GM12878 (cell line): ENCODE measurements at regions not wholly inside any gene's neighbourhood (a gene's known extent, or its start where the extent isn't known, plus 50 kb on each side); places are given as distances from the start of the nearest gene placed in this dataset.
"Not testable (repeated sequence)": the region's sequence is repeated elsewhere in the genome, so short reads cannot be mapped to it uniquely, and the experiment has no call there.

ENCODE experiments used
- CTCF ChIP-seq, 3 experiments: IDR thresholded peaks in 2 of 3; conservative IDR thresholded peaks in 1 of 3; 2 replicates each; pipeline ENCODE4 v1.5.1; 2011; ENCODE audit warnings: low read depth in 3 of 3, low read length in 3 of 3, mild to moderate bottlenecking in 3 of 3, control low read depth in 2 of 3, moderate library complexity in 2 of 3, inconsistent platforms in 1 of 3, mixed read lengths in 1 of 3; ENCODE audit not compliant: control insufficient read depth in 2 of 3, insufficient read depth in 1 of 3; ENCODE audit errors: extremely low read depth in 1 of 3
- EED ChIP-seq: sonication (generic); IDR thresholded peaks from 2 replicates; pipeline ENCODE4 v1.6.1; 2016; ENCODE audit warnings: antibody characterized with exemption, low read depth
- ETV6 ChIP-seq, 2 experiments: fragments of 450-650 bp in 1 of 2; IDR thresholded peaks in 1 of 2; conservative IDR thresholded peaks in 1 of 2; 2 replicates each; pipeline ENCODE4 v1.6.1; 2014; ENCODE audit warnings: antibody characterized with exemption in 1 of 2, borderline replicate concordance in 1 of 2, low read depth in 1 of 2, mild to moderate bottlenecking in 1 of 2, moderate library complexity in 1 of 2
- HCFC1 ChIP-seq: fragments of 150-350 bp; IDR thresholded peaks from 2 replicates; pipeline ENCODE4 v1.6.1; 2014; ENCODE audit warnings: low read length
- JUND ChIP-seq: IDR thresholded peaks from 2 replicates; pipeline ENCODE4 v1.6.1; 2012; ENCODE audit warnings: low read depth, mild to moderate bottlenecking, low read length, improper control_type of control experiment, moderate library complexity
- POLR2A ChIP-seq: IDR thresholded peaks from 2 replicates; pipeline ENCODE4 v1.6.1; 2011; ENCODE audit warnings: low read depth, mild to moderate bottlenecking, low read length
- SIN3A ChIP-seq: IDR thresholded peaks from 2 replicates; pipeline ENCODE4 v1.6.1; 2012; ENCODE audit warnings: low read depth, low read length, improper control_type of control experiment
- SUZ12 ChIP-seq: fragments of 200-600 bp; sonication (generic); IDR thresholded peaks from one replicate; pipeline ENCODE4 v1.6.1; 2018; ENCODE audit warnings: antibody characterized with exemption, mild to moderate bottlenecking; ENCODE audit not compliant: unreplicated experiment
- YBX1 ChIP-seq: fragments of 450-650 bp; IDR thresholded peaks from 2 replicates; pipeline ENCODE4 v1.6.1; 2016; ENCODE audit warnings: antibody characterized with exemption
- ZBTB11 ChIP-seq: fragments of 450-650 bp; formaldehyde crosslinking; IDR thresholded peaks from 2 replicates; pipeline ENCODE4 v1.5.0; 2022; ENCODE audit warnings: mild to moderate bottlenecking, missing genetic modification characterization

GRCh38 chr3:31101285-31101684 lies 206.8 kb upstream of the GADL1 start:
- not testable (repeated sequence) for TF ChIP-seq SIN3A; CTCF (IDR thresholded peaks at IDR 0.05 in 2 of 3, conservative IDR thresholded peaks at IDR 0.05 in 1 of 3; ENCODE audit: control insufficient read depth in 2 of 3, extremely low read depth in 1 of 3, insufficient read depth in 1 of 3, low read depth in 3 of 3, low read length in 3 of 3); POLR2A; JUND; ETV6 (conservative IDR thresholded peaks at IDR 0.05 in 1 of 2, IDR thresholded peaks at IDR 0.05 in 1 of 2; ENCODE audit: borderline replicate concordance in 1 of 2, low read depth in 1 of 2); SUZ12; YBX1; ZBTB11 (CRISPR knock-in tag); HCFC1; EED
